ENCODE measurements at regions not wholly inside any gene's neighbourhood (a gene's known extent, or its start where the extent isn't known, plus 50 kb on each side); places are given as distances from the start of the nearest gene placed in this dataset.

DNA sequence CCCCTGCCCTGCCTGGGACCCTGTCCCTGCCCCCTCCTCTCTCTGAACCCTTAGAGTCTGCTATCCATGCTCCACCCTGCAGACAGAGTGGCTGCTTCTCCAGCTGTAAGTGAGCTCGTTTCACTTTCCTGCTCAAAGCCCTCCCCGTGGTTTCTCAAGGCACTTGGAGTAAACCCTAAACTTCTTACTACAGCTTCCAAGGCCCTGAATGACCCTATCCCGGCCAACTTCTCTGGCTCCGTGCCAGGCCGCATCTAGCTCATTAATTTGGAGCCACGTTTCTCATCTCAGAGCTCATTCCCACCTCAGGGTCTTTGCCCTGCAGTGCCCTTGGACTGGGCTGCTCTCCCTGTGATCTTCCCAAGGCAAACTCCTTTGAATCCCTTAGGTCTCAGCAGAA lies 235.1 kb upstream of the RUNX1 start:
- POLR2A ChIA-PET: no interaction called here
- ATAC-seq: no peak
- H3K27me3 ChIP-seq (ENCODE audit: control insufficient read depth, insufficient read depth, low read length): no peaks in the 10 kb centered on the region
- TF ChIP-seq, protein P1, sequence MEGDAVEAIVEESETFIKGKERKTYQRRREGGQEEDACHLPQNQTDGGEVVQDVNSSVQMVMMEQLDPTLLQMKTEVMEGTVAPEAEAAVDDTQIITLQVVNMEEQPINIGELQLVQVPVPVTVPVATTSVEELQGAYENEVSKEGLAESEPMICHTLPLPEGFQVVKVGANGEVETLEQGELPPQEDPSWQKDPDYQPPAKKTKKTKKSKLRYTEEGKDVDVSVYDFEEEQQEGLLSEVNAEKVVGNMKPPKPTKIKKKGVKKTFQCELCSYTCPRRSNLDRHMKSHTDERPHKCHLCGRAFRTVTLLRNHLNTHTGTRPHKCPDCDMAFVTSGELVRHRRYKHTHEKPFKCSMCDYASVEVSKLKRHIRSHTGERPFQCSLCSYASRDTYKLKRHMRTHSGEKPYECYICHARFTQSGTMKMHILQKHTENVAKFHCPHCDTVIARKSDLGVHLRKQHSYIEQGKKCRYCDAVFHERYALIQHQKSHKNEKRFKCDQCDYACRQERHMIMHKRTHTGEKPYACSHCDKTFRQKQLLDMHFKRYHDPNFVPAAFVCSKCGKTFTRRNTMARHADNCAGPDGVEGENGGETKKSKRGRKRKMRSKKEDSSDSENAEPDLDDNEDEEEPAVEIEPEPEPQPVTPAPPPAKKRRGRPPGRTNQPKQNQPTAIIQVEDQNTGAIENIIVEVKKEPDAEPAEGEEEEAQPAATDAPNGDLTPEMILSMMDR (IDR thresholded peaks at IDR 0.05): no peak
- TF ChIP-seq POLR2AphosphoS5 (IDR thresholded peaks at IDR 0.05; ENCODE audit: low read depth, low read length): no peak
- TF ChIP-seq SIN3A (IDR thresholded peaks at IDR 0.05; ENCODE audit: borderline replicate concordance, insufficient read depth, low read depth, low read length): no peak
- no peak for TF ChIP-seq TCF7L2 (IDR thresholded peaks at IDR 0.05; ENCODE audit: low read depth, low read length)
- TF ChIP-seq, protein P2, sequence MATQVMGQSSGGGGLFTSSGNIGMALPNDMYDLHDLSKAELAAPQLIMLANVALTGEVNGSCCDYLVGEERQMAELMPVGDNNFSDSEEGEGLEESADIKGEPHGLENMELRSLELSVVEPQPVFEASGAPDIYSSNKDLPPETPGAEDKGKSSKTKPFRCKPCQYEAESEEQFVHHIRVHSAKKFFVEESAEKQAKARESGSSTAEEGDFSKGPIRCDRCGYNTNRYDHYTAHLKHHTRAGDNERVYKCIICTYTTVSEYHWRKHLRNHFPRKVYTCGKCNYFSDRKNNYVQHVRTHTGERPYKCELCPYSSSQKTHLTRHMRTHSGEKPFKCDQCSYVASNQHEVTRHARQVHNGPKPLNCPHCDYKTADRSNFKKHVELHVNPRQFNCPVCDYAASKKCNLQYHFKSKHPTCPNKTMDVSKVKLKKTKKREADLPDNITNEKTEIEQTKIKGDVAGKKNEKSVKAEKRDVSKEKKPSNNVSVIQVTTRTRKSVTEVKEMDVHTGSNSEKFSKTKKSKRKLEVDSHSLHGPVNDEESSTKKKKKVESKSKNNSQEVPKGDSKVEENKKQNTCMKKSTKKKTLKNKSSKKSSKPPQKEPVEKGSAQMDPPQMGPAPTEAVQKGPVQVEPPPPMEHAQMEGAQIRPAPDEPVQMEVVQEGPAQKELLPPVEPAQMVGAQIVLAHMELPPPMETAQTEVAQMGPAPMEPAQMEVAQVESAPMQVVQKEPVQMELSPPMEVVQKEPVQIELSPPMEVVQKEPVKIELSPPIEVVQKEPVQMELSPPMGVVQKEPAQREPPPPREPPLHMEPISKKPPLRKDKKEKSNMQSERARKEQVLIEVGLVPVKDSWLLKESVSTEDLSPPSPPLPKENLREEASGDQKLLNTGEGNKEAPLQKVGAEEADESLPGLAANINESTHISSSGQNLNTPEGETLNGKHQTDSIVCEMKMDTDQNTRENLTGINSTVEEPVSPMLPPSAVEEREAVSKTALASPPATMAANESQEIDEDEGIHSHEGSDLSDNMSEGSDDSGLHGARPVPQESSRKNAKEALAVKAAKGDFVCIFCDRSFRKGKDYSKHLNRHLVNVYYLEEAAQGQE (IDR thresholded peaks at IDR 0.05; ENCODE audit: insufficient read depth in 1 of 2, low read depth in 2 of 2, low read length in 1 of 2): no peak
- H3K36me3 ChIP-seq (ENCODE audit: control insufficient read depth, insufficient read depth, low read length): no peaks in the 10 kb centered on the region
- no peak for DNase-seq (ENCODE audit: low read depth, low spot score)
- H3K4me1 ChIP-seq (ENCODE audit: control insufficient read depth, insufficient read depth, low read length): no peaks in the 10 kb centered on the region
- H3K27ac ChIP-seq (ENCODE audit: low read length): no peak overlapping the region
- H3K9me3 ChIP-seq (ENCODE audit: control insufficient read depth, insufficient read depth, low read depth, low read length): peaks cover 3% of the 10 kb centered on the region; the same call in 1 of the 2 replicates
- no peak overlapping the region for H3K4me3 ChIP-seq (ENCODE audit: low read depth in 2 of 2, low read length in 2 of 2)
- BruUV-seq (replicated peaks): no TSS peak
- intact Hi-C loops (cut with micrococcal nuclease; ENCODE audit: unreplicated experiment) (no loop called here), in situ Hi-C loops (cut with HindIII; ENCODE audit: low pct_unique_long_range_greater_than_20kb, low sequenced_read_pairs) (no loop called here)
- CTCF ChIA-PET: no interaction called here

DNA sequence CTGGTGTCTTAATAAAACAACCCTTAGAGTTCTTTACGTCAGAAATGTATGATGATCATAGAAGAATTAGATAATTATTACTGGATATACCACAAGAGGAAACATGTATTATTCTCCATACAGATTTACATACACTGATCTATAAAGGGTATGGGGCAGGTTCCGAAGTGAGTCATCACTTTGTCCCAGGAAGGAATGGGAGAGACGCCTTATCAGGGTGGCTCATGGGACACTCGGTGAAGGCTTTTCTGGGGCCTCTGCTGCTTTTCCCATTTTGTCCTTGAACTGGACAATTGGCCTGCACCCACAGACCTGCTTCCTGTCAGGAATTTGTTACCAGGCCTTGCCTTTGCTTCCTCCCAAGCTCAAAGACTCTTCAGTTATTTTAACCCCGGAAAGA lies 233.8 kb upstream of the RUNX1 start:
- BruUV-seq (replicated peaks): no TSS peak

More for the DNA sequence above, 233.8 kb upstream of the RUNX1 start:
- TF ChIP-seq, protein P2 (IDR thresholded peaks at IDR 0.05; ENCODE audit: insufficient read depth in 1 of 2, low read depth in 2 of 2, low read length in 1 of 2): no peak
- DNase-seq (ENCODE audit: low read depth, low spot score) (no peak), ATAC-seq (no peak)
- in situ Hi-C loops (cut with HindIII; ENCODE audit: low pct_unique_long_range_greater_than_20kb, low sequenced_read_pairs) (no loop called here), intact Hi-C loops (cut with micrococcal nuclease; ENCODE audit: unreplicated experiment) (no loop called here)
- ChIA-PET CTCF (no interaction called here), POLR2A (no interaction called here)
- H3K27ac ChIP-seq (ENCODE audit: low read length): no peak overlapping the region
- no peak overlapping the region for H3K4me3 ChIP-seq (ENCODE audit: low read depth in 2 of 2, low read length in 2 of 2)
- peaks cover 3% of the 10 kb centered on the region; the same call in 1 of the 2 replicates for H3K9me3 ChIP-seq (ENCODE audit: control insufficient read depth, insufficient read depth, low read depth, low read length)
- H3K27me3 ChIP-seq (ENCODE audit: control insufficient read depth, insufficient read depth, low read length): no peaks in the 10 kb centered on the region
- H3K36me3 ChIP-seq (ENCODE audit: control insufficient read depth, insufficient read depth, low read length): no peaks in the 10 kb centered on the region
- no peaks in the 10 kb centered on the region for H3K4me1 ChIP-seq (ENCODE audit: control insufficient read depth, insufficient read depth, low read length)
